OCI-LY1 (cell line): ENCODE measurements at regions not wholly inside any gene's neighbourhood (a gene's known extent, or its start where the extent isn't known, plus 50 kb on each side); places are given as distances from the start of the nearest gene placed in this dataset.

Experiments
- H2AFZ ChIP-seq: fragments of 200-600 bp; sonication (generic), shearing (Covaris generic); 2 replicates; pipeline ENCODE4 v1.6.0; 2014; ENCODE audit warnings: antibody characterized with exemption, mild to moderate bottlenecking, low read length
- H3F3A ChIP-seq: fragments of 200-600 bp; sonication (generic), shearing (Covaris generic); 2 replicates; pipeline ENCODE4 v1.6.0; 2014; ENCODE audit warnings: mild to moderate bottlenecking, antibody characterized with exemption, low read length, moderate library complexity; ENCODE audit not compliant: insufficient read depth
- H3K27ac ChIP-seq: fragments of 200-600 bp; sonication (generic); 2 replicates; pipeline ENCODE4 v1.5.1; 2014; ENCODE audit warnings: low read length, mixed run types, mild to moderate bottlenecking, low read depth; ENCODE audit not compliant: poor library complexity, severe bottlenecking
- H3K27me3 ChIP-seq: fragments of 200-600 bp; sonication (generic); 2 replicates; pipeline ENCODE4 v1.6.0; 2014; ENCODE audit warnings: antibody characterized with exemption, mild to moderate bottlenecking, low read length, moderate library complexity; ENCODE audit not compliant: insufficient read depth
- H3K36me3 ChIP-seq: fragments of 200-600 bp; sonication (generic); 2 replicates; pipeline ENCODE4 v1.6.1; 2014; ENCODE audit warnings: mild to moderate bottlenecking, antibody characterized with exemption, low read length, moderate library complexity, mixed read lengths; ENCODE audit not compliant: insufficient read depth
- H3K4me1 ChIP-seq: fragments of 200-600 bp; sonication (generic); 2 replicates; pipeline ENCODE4 v1.5.1; 2014; ENCODE audit warnings: mild to moderate bottlenecking, low read length, moderate library complexity; ENCODE audit not compliant: insufficient read depth, severe bottlenecking
- H3K4me2 ChIP-seq: fragments of 200-600 bp; sonication (generic), shearing (Covaris generic); 2 replicates; pipeline ENCODE4 v1.6.1; 2014; ENCODE audit warnings: low read length
- H3K4me3 ChIP-seq: fragments of 200-600 bp; sonication (generic); 2 replicates; pipeline ENCODE4 v1.5.1; 2014; ENCODE audit warnings: low read length, low read depth, mild to moderate bottlenecking, mixed read lengths; ENCODE audit not compliant: poor library complexity, severe bottlenecking
- H3K79me2 ChIP-seq: fragments of 200-600 bp; shearing (Covaris generic); 2 replicates; pipeline ENCODE4 v1.6.1; 2016; ENCODE audit warnings: mixed run types, low read length, mixed read lengths; ENCODE audit not compliant: insufficient read depth
- H3K9ac ChIP-seq: fragments of 200-600 bp; sonication (generic), shearing (Covaris generic); 2 replicates; pipeline ENCODE4 v1.6.1; 2014; ENCODE audit warnings: mild to moderate bottlenecking, low read length, mixed read lengths
- H3K9me2 ChIP-seq: fragments of 200-600 bp; sonication (generic), shearing (Covaris generic); 2 replicates; pipeline ENCODE4 v1.6.1; 2014; ENCODE audit warnings: low read depth, mild to moderate bottlenecking, low read length, mixed read lengths
- H3K9me3 ChIP-seq: fragments of 200-600 bp; shearing (Covaris generic); 2 replicates; pipeline ENCODE4 v1.6.1; 2014; ENCODE audit warnings: low read length, mixed read lengths
- H4K20me1 ChIP-seq: fragments of 200-600 bp; sonication (generic), shearing (Covaris generic); 2 replicates; pipeline ENCODE4 v1.6.0; 2016; ENCODE audit warnings: mild to moderate bottlenecking, low read length; ENCODE audit not compliant: insufficient read depth
- EZH2 ChIP-seq: fragments of 200-600 bp; sonication (generic), shearing (Covaris generic); IDR thresholded peaks from 2 replicates; pipeline ENCODE4 v1.8.0; 2017; ENCODE audit warnings: borderline replicate concordance, mixed run types, mild to moderate bottlenecking, antibody characterized with exemption, low read length, moderate library complexity, mixed read lengths
- TF ChIP-seq, protein P1 (sequence below): fragments of 200-600 bp; sonication (generic), shearing (Covaris generic); IDR thresholded peaks from 2 replicates; pipeline ENCODE4 v1.5.1; 2017; ENCODE audit warnings: mild to moderate bottlenecking, antibody characterized with exemption, low read length, moderate library complexity, mixed read lengths

GRCh38 chr1:181413836-181414235 is 69.5 kb upstream of the CACNA1E start:
- no peak for TF ChIP-seq EZH2
- Histone ChIP-seq H3K4me1 (no peaks in the 10 kb centered on the region), H3F3A (no peaks in the 10 kb centered on the region), H3K4me2 (no peak overlapping the region), H3K9ac (no peak overlapping the region), H3K27ac (no peak overlapping the region), H2AFZ (no peak overlapping the region), H3K9me2 (no peaks in the 10 kb centered on the region), H3K36me3 (no peaks in the 10 kb centered on the region), H3K9me3 (no peaks in the 10 kb centered on the region), H3K79me2 (no peaks in the 10 kb centered on the region), H4K20me1 (no peaks in the 10 kb centered on the region), H3K27me3 (no peaks in the 10 kb centered on the region), H3K4me3 (no peak overlapping the region)

GRCh38 chr1:181416268-181416860 is 67.0 kb upstream of the CACNA1E start:
- Histone ChIP-seq H3K4me3 (no peak overlapping the region), H3K9me3 (no peaks in the 10 kb centered on the region), H3F3A (no peaks in the 10 kb centered on the region), H3K79me2 (no peaks in the 10 kb centered on the region), H3K4me1 (no peaks in the 10 kb centered on the region), H2AFZ (no peak overlapping the region), H3K9ac (no peak overlapping the region), H3K27ac (no peak overlapping the region), H3K9me2 (no peaks in the 10 kb centered on the region), H3K36me3 (no peaks in the 10 kb centered on the region), H3K4me2 (no peak overlapping the region), H3K27me3 (no peaks in the 10 kb centered on the region), H4K20me1 (no peaks in the 10 kb centered on the region)
- TF ChIP-seq, protein P1, sequence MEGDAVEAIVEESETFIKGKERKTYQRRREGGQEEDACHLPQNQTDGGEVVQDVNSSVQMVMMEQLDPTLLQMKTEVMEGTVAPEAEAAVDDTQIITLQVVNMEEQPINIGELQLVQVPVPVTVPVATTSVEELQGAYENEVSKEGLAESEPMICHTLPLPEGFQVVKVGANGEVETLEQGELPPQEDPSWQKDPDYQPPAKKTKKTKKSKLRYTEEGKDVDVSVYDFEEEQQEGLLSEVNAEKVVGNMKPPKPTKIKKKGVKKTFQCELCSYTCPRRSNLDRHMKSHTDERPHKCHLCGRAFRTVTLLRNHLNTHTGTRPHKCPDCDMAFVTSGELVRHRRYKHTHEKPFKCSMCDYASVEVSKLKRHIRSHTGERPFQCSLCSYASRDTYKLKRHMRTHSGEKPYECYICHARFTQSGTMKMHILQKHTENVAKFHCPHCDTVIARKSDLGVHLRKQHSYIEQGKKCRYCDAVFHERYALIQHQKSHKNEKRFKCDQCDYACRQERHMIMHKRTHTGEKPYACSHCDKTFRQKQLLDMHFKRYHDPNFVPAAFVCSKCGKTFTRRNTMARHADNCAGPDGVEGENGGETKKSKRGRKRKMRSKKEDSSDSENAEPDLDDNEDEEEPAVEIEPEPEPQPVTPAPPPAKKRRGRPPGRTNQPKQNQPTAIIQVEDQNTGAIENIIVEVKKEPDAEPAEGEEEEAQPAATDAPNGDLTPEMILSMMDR = no peak
- no peak for TF ChIP-seq EZH2

DNA sequence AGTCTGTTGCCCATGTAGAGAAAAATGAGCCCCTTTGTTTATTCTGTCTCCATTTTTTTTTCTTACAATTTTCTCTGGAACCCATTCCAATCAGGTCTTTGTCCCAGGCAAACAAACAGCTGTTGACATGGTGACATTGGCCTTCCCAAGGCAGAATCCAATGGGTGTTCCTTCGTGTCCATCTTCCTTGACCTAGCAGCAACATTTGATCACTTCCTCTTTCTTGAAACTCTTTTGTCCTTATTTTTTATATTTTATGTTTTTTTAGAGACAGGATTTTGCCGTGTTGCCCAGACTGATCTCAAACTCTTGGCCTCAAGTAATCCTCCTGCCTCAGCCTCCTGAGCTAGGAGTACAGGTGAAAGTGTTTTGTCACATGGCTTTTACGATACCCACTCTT is 65.4 kb upstream of the CACNA1E start:
- no peak for TF ChIP-seq EZH2
- TF ChIP-seq, protein P1 = no peak
- no peaks in the 10 kb centered on the region for H3K9me3 ChIP-seq
- H4K20me1 ChIP-seq = no peaks in the 10 kb centered on the region

GRCh38 chr1:181423301-181423918 is 59.9 kb upstream of the CACNA1E start:
- Histone ChIP-seq H2AFZ (no peak overlapping the region), H3K4me3 (no peak overlapping the region), H3K27ac (no peak overlapping the region), H4K20me1 (no peaks in the 10 kb centered on the region), H3K36me3 (no peaks in the 10 kb centered on the region), H3K9me3 (no peaks in the 10 kb centered on the region), H3K9ac (no peak overlapping the region), H3K4me2 (no peak overlapping the region), H3F3A (no peaks in the 10 kb centered on the region), H3K9me2 (no peaks in the 10 kb centered on the region), H3K79me2 (no peaks in the 10 kb centered on the region), H3K27me3 (no peaks in the 10 kb centered on the region), H3K4me1 (no peaks in the 10 kb centered on the region)
- TF ChIP-seq, protein P1 = peak; percentile 46
- no peak for TF ChIP-seq EZH2

More for the DNA sequence above, 65.4 kb upstream of the CACNA1E start:
- no peak overlapping the region for H3K4me3 ChIP-seq
- H3K9ac ChIP-seq = no peak overlapping the region
- H2AFZ ChIP-seq = no peak overlapping the region
- H3K27ac ChIP-seq = no peak overlapping the region
- no peaks in the 10 kb centered on the region for H3K9me2 ChIP-seq
- H3K27me3 ChIP-seq = no peaks in the 10 kb centered on the region
- no peak overlapping the region for H3K4me2 ChIP-seq
- no peaks in the 10 kb centered on the region for H3F3A ChIP-seq
- no peaks in the 10 kb centered on the region for H3K4me1 ChIP-seq
- no peaks in the 10 kb centered on the region for H3K79me2 ChIP-seq
- no peaks in the 10 kb centered on the region for H3K36me3 ChIP-seq
